ENCODE measurements at regions not wholly inside any gene's neighbourhood (a gene's known extent, or its start where the extent isn't known, plus 50 kb on each side); places are given as distances from the start of the nearest gene placed in this dataset.

DNA sequence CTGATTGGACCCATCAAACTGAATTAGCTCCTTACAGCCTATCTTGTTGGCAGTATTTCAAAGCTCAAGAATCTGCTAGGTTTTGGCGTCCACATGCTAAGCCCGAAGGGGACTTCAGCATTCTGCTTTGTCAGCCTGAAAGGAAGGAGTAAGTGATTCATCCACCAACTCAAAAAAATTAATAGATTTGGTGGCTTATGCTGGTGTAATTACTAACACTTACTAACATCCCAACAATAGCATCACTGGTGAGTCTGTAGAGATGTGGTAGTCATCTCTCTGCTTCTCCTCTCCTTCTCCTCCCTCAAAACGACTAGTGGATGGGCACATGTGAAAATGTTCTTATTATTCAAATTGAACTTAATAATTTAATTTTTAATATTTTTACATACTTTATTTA is 53.8 kb upstream of the EGR2 start:
- WGBS (ENCODE audit: insufficient coverage), result no CpG with 5 or more reads among the region's 3 CpGs
- no peaks in the 10 kb centered on the region for H3K9me3 ChIP-seq (ENCODE audit: control extremely low read depth in 1 of 3, control insufficient read depth in 2 of 3, insufficient read depth in 1 of 3, low read length in 2 of 3)
- H3K9me3 Mint-ChIP-seq (ENCODE audit: insufficient read depth), result no peaks in the 10 kb centered on the region
- no peak overlapping the region for H2AFZ ChIP-seq (ENCODE audit: insufficient read depth, low read depth, low read length, poor library complexity, severe bottlenecking)
- POLR2A ChIA-PET, result no interaction called here
- intact Hi-C loops (cut with micrococcal nuclease), result no loop called here
- H3K27ac ChIP-seq (ENCODE audit: low read length in 2 of 2), result no peak overlapping the region
- H4K20me1 ChIP-seq (ENCODE audit: control insufficient read depth, insufficient read depth, low read length, poor library complexity, severe bottlenecking), result no peaks in the 10 kb centered on the region
- ATAC-seq (ENCODE audit: low read depth) (no peak), DNase-seq (no peak)
- H3K79me2 ChIP-seq (ENCODE audit: control insufficient read depth, insufficient read depth, low read length), result no peaks in the 10 kb centered on the region
- no peak overlapping the region for H3K27ac Mint-ChIP-seq
- no peaks in the 10 kb centered on the region for H3K4me1 Mint-ChIP-seq
- H3K4me1 ChIP-seq (ENCODE audit: control insufficient read depth in 2 of 2, insufficient read depth in 2 of 2, low read length in 2 of 2), result no peaks in the 10 kb centered on the region
- H3K27me3 Mint-ChIP-seq, result peaks cover 7% of the 10 kb centered on the region
- H3K4me2 ChIP-seq (replicated peaks; ENCODE audit: low read depth, low read length, poor library complexity, severe bottlenecking), result no peak overlapping the region
- no peak overlapping the region for H3K4me3 ChIP-seq (ENCODE audit: control extremely low read depth in 1 of 5, extremely low read depth in 1 of 5, insufficient read depth in 1 of 5, low read depth in 2 of 5, low read length in 4 of 5)
- H3K4me3 Mint-ChIP-seq, result no peak overlapping the region
- CTCF ChIA-PET, result no interaction called here
- H3K36me3 ChIP-seq (replicated peaks in 1 of 2; ENCODE audit: control extremely low read depth in 1 of 2, control insufficient read depth in 1 of 2, extremely low read depth in 1 of 2, insufficient read depth in 2 of 2, low read length in 1 of 2), result no peaks in the 10 kb centered on the region
- H3K9ac ChIP-seq (ENCODE audit: low read length), result no peak overlapping the region
- TF ChIP-seq, protein P1, sequence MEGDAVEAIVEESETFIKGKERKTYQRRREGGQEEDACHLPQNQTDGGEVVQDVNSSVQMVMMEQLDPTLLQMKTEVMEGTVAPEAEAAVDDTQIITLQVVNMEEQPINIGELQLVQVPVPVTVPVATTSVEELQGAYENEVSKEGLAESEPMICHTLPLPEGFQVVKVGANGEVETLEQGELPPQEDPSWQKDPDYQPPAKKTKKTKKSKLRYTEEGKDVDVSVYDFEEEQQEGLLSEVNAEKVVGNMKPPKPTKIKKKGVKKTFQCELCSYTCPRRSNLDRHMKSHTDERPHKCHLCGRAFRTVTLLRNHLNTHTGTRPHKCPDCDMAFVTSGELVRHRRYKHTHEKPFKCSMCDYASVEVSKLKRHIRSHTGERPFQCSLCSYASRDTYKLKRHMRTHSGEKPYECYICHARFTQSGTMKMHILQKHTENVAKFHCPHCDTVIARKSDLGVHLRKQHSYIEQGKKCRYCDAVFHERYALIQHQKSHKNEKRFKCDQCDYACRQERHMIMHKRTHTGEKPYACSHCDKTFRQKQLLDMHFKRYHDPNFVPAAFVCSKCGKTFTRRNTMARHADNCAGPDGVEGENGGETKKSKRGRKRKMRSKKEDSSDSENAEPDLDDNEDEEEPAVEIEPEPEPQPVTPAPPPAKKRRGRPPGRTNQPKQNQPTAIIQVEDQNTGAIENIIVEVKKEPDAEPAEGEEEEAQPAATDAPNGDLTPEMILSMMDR (IDR thresholded peaks at IDR 0.05), result no peak
- no peak for TF ChIP-seq EZH2 (IDR thresholded peaks at IDR 0.05; ENCODE audit: borderline replicate concordance, insufficient read depth, low read depth, low read length, poor library complexity, severe bottlenecking)
- peaks cover 0 to 5% (median 0%) of the 10 kb centered on the region in 4 experiments for H3K27me3 ChIP-seq (replicated peaks in 1 of 4; ENCODE audit: control extremely low read depth in 1 of 4, control insufficient read depth in 3 of 4, insufficient read depth in 4 of 4, low read length in 3 of 4)

DNA sequence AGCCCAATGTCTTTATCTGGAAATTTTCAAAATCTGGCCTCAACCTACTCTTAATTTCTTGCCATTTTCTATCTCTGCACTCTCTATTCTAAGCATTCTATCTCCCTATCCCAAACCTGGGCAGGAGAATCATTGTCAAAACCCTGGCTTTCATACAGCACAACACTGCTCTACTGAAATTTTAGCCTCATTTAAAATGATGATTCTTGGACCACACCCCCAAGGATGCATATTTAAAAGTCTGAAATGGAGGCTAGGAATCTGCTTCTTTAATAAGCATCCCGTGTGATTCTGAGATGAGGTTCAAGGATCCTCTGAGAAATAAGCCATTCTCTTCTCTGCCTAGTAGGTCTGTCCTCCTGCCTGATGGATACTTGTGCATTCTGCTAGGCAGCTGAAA is 50.8 kb upstream of the EGR2 start:
- DNase-seq (no peak), ATAC-seq (ENCODE audit: low read depth) (no peak)
- no peaks in the 10 kb centered on the region for H3K4me1 Mint-ChIP-seq
- no peaks in the 10 kb centered on the region for H3K36me3 ChIP-seq (replicated peaks in 1 of 2; ENCODE audit: control extremely low read depth in 1 of 2, control insufficient read depth in 1 of 2, extremely low read depth in 1 of 2, insufficient read depth in 2 of 2, low read length in 1 of 2)
- TF ChIP-seq, protein P1 (IDR thresholded peaks at IDR 0.05), result no peak
- TF ChIP-seq EZH2 (IDR thresholded peaks at IDR 0.05; ENCODE audit: borderline replicate concordance, insufficient read depth, low read depth, low read length, poor library complexity, severe bottlenecking), result no peak
- H3K4me1 ChIP-seq (ENCODE audit: control insufficient read depth in 2 of 2, insufficient read depth in 2 of 2, low read length in 2 of 2), result no peaks in the 10 kb centered on the region
- no peak overlapping the region for H2AFZ ChIP-seq (ENCODE audit: insufficient read depth, low read depth, low read length, poor library complexity, severe bottlenecking)
- peaks cover 3% of the 10 kb centered on the region for H3K27me3 Mint-ChIP-seq
- no peak overlapping the region for H3K27ac ChIP-seq (ENCODE audit: low read length in 2 of 2)
- H3K9me3 ChIP-seq (ENCODE audit: control extremely low read depth in 1 of 3, control insufficient read depth in 2 of 3, insufficient read depth in 1 of 3, low read length in 2 of 3), result no peaks in the 10 kb centered on the region
- H4K20me1 ChIP-seq (ENCODE audit: control insufficient read depth, insufficient read depth, low read length, poor library complexity, severe bottlenecking), result no peaks in the 10 kb centered on the region
- H3K27me3 ChIP-seq (replicated peaks in 1 of 4; ENCODE audit: control extremely low read depth in 1 of 4, control insufficient read depth in 3 of 4, insufficient read depth in 4 of 4, low read length in 3 of 4), result peaks cover 0 to 5% (median 0%) of the 10 kb centered on the region in 4 experiments
- no peaks in the 10 kb centered on the region for H3K9me3 Mint-ChIP-seq (ENCODE audit: insufficient read depth)
- H3K4me2 ChIP-seq (replicated peaks; ENCODE audit: low read depth, low read length, poor library complexity, severe bottlenecking), result no peak overlapping the region
- H3K79me2 ChIP-seq (ENCODE audit: control insufficient read depth, insufficient read depth, low read length), result no peaks in the 10 kb centered on the region
- no peak overlapping the region for H3K4me3 ChIP-seq (ENCODE audit: control extremely low read depth in 1 of 5, extremely low read depth in 1 of 5, insufficient read depth in 1 of 5, low read depth in 2 of 5, low read length in 4 of 5)
- no peak overlapping the region for H3K27ac Mint-ChIP-seq
- H3K9ac ChIP-seq (ENCODE audit: low read length), result no peak overlapping the region
- intact Hi-C loops (cut with micrococcal nuclease), result no loop called here
- no CpG with 5 or more reads among the region's 1 CpG for WGBS (ENCODE audit: insufficient coverage)
- H3K4me3 Mint-ChIP-seq, result no peak overlapping the region
- CTCF ChIA-PET, result interaction anchor here (0.7 to 1.4 kb wide), 2 partner anchors 852 to 853 kb away, joined by 3 read pairs; no protein-coding TSS in a partner anchor
- POLR2A ChIA-PET, result no interaction called here

Data from B cell (primary cell).